Astrocyte (in vitro differentiated cells and primary cell): ENCODE measurements at regions not wholly inside any gene's neighbourhood (a gene's known extent, or its start where the extent isn't known, plus 50 kb on each side); places are given as distances from the start of the nearest gene placed in this dataset.

Experiments used
- EZH2 ChIP-seq: IDR thresholded peaks from 2 replicates; pipeline ENCODE4 v1.6.1; 2012; ENCODE audit warnings: mild to moderate bottlenecking, low read length, inconsistent platforms; ENCODE audit not compliant: insufficient read depth
- TF ChIP-seq, protein P1 (sequence below): IDR thresholded peaks from 2 replicates; pipeline ENCODE4 v1.5.1; 2011; ENCODE audit warnings: low read depth, mild to moderate bottlenecking, inconsistent platforms, low read length, moderate library complexity; ENCODE audit not compliant: insufficient read depth

DNA sequence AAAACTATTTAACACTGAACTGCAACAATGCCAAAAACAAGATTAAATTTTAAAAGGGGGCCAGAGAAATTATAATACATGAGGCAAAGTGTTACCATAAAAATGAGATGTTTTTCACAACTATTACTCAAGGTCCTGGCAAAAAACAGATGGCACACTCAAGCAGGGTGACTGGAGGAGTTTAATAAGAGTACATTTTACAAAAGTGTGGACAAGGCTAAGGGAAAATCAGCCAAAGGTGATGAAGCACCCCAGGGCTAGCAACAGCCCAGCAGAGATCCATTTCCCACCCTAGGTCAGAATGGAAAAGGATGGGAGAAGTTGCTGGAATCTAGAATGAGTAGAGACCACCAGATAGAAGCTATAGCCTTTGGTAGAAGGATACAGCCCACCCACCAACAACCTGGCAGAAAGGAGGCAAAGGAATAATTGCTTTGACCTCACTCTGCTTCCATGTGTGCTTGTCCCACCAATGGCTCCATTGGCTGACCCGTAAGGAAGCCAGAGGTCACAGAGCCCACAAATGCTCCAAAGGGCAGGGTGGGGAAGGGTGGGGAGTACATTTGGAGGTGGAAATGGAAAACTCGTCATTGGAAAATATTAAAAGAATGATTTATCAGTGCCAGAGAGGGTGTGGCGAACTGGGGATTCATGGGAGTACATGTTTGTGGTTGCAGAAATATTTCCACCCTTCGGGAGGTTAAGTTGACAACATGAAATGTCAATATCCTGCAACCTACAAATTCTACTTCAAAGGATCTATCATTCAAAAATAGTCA, 161.0 kb upstream of the UBE2E2 start:
- TF ChIP-seq, protein P1, sequence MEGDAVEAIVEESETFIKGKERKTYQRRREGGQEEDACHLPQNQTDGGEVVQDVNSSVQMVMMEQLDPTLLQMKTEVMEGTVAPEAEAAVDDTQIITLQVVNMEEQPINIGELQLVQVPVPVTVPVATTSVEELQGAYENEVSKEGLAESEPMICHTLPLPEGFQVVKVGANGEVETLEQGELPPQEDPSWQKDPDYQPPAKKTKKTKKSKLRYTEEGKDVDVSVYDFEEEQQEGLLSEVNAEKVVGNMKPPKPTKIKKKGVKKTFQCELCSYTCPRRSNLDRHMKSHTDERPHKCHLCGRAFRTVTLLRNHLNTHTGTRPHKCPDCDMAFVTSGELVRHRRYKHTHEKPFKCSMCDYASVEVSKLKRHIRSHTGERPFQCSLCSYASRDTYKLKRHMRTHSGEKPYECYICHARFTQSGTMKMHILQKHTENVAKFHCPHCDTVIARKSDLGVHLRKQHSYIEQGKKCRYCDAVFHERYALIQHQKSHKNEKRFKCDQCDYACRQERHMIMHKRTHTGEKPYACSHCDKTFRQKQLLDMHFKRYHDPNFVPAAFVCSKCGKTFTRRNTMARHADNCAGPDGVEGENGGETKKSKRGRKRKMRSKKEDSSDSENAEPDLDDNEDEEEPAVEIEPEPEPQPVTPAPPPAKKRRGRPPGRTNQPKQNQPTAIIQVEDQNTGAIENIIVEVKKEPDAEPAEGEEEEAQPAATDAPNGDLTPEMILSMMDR, result no peak
- TF ChIP-seq EZH2, result no peak
